GM21825 (cell line): ENCODE measurements at regions not wholly inside any gene's neighbourhood (a gene's known extent, or its start where the extent isn't known, plus 50 kb on each side); places are given as distances from the start of the nearest gene placed in this dataset.

Experiments used
- ATAC-seq: cut with Tn5 transposase; IDR thresholded peaks from one replicate; pipeline ENCODE4 v1.9.1; 2021; ENCODE audit warnings: mild to moderate bottlenecking, moderate library complexity; ENCODE audit not compliant: unreplicated experiment

DNA sequence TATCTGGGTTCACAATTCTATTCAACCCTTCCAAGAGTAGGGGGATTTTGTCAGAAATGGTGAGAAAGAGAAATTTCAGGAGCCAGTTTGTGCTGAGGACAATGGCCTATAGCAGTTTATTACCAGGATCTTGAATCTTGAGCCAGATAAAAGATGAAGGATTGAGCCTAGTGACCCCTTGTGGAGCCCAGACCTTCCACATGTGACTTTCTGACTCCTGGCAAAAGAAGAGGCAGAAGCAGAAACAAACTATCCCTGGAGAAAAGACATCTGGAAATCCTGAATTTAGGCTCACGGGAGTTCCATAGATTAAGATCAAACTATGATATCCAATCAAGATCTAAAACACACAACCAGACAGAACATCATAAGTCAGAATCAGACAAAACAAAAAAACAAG, 60.9 kb upstream of the CHRM2 start:
- no peak for ATAC-seq

DNA sequence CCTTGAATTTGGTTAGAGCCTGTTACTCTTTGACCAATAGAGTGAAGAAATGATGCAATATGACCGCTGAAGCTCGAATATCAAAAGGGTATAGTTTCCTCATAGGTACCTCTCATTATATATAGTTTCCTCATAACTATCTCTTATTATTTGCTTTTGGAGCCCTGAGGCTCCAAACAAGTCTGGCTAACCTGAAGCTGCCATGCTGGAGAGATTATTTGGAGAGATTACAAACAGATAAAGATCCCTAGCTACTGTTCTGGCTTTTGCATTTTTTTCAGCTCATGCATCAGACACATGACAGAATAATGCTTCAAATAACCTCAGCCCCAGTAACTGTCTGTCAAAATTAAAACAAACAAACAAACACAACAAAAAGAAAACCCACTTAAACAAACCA, 65.4 kb upstream of the CHRM2 start:
- no peak for ATAC-seq

DNA sequence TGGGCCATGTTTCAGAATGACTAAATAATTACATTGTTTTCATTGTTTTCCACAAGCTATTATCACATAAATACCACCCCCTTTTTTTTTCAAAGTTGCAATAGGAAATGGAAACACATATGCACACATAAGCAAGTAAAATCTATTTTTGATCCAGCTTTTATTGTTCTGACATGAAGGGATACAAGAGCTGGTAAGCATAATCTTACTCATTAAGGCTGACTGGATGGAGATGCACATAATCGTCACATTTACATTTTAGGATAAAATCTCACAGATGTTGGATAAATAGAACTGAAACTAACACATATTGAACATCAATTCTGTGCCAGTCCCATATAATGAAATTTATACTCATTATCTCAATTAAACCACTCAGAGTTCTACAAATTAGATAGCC, 84.5 kb upstream of the CHRM2 start:
- ATAC-seq = no peak

DNA sequence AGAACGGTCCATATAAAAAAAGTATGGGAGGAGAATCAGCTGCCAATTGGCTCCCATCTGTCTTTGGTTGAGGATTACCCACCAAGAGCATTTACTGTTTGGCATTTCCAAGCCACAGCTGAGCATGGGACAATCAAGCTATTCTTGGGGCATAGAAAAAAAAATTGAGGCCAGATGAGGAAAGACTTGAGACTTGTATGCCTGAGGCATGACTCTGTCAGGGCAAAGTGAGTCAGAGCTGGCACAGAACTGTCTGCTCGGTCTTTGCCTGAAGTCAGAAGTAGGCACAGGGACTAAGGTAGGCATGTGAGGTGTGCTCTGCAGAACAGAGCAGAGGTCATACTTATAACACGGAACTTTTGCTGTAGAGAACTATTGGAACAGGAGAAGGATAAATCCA, 126.5 kb upstream of the CHRM2 start:
- ATAC-seq = no peak

DNA sequence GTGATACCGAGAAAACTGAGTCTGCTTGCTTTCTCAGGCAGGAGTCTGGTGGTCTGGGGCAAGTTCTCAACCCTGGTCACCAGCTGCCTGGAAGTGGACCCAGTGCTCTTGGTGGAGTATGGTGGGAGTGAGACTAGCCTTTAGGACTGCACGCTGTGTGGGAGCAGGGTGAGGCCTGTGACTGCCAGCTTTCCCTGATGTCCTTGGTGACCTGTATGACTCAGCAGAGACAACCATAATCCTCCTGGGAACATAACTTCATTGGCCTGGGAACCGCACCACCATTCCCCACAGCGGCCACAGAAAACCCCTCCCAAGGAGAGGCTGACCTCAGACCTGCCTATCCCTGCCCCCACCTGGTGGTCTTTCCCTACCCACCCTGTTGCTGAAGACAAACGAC, 139.5 kb upstream of the CHRM2 start:
- no peak for ATAC-seq

DNA sequence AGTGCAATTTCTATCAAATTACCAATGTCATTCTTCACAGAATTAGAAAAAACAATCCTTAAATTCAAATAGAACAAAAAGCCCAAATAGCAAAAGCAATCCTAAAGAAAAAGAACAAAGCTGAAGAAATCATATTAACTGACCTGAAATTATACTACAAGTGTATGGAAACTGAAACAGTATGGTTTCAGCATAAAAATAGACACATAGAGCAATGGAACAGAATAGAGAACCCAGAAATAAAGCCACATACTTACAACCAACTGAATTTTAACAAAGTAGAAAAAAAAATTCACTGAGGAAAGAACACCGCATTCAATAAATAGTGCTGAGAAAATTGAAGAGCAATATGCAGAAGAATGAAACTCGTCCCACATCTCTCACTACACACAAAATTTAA, 142.0 kb upstream of the CHRM2 start:
- no peak for ATAC-seq

GRCh38 chr7:136717910-136718557, 150.4 kb upstream of the CHRM2 start:
- no peak for ATAC-seq

DNA sequence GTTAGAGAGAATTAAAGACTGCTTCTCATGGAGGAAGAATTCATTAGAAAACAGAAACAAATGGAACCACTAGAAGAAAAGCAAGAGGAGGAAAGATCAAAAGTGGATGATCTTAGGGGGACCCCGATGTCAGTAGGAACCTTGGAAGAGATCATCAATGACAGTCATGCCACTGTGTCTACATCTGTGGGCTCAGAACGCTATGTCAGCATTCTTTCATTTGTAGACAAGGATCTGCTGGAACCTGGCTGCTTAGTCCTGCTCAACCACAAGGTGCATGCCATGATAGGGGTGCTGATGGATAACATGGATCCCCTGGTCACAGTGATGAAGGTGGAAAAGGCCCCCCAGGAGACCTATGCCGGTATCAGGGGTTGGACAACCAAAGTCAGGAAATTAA, 154.4 kb upstream of the CHRM2 start:
- ATAC-seq = no peak

- ATAC-seq = no peak
Observed at GRCh38 chr7:136710751-136711150, 157.7 kb upstream of the CHRM2 start.

GRCh38 chr7:136709876-136710275, 158.6 kb upstream of the CHRM2 start:
- ATAC-seq = no peak

GRCh38 chr7:136702913-136703312, 165.5 kb upstream of the CHRM2 start:
- ATAC-seq = no peak

DNA sequence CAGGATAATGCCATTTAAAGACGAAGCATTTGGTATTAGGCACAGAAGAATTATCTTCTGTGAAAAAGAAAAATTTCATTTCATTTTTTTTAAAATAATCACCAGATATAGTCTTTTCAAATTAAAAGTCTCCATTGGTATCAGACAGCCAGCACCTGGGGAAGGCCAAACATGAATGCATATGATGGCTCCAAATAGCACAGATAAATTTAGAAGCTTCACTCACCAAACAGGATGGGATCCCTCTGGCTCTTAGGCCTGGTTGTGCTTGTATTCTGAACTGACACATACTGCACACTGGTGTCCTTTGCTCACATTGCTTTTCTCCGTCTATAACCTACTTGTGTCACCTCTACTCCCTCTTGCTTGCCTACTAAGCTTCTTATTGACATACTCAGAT, 169.5 kb upstream of the CHRM2 start:
- no peak for ATAC-seq

GRCh38 chr7:136698231-136698630, 170.2 kb upstream of the CHRM2 start:
- ATAC-seq = no peak

DNA sequence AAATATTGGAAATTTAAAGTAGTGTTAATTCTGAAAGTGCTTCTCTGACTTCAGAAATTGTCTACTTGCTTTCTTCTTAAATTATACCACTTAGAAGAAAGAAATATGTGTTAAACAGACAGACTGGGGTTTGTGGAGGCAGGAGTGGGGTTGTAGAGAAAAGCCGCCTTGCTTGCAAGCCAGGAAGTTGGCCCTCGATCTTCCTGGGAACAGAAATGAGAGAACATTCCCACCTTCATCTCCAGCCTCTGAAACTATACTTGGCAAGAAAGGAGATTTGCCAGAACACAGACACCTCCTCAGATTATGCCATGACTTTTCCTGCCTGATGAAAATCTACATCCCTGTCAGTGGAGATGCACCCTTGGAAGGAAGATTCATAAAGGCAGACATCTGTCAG, 171.2 kb upstream of the CHRM2 start:
- ATAC-seq = no peak

- no peak for ATAC-seq
Observed at GRCh38 chr7:136693166-136694119, 175.0 kb upstream of the CHRM2 start.

DNA sequence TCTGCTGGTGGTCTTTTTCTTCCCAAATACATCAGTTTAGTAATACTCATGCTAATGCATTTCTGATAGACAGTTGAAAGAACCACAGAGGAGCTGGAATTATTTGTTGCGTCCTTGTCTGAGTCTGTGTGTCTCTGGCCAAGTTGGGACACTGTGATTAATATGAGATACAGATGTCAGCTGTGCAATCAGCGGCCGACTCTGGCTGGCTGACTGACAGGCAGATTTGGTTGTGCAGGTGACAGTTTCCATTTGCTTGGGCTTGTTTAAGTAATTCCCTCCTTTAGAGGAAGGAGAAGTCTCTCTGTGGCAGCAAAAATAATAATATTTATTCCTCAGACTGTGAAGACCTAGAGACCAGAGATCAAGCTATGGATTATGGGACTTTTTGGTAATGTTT, 176.2 kb upstream of the CHRM2 start:
- no peak for ATAC-seq

DNA sequence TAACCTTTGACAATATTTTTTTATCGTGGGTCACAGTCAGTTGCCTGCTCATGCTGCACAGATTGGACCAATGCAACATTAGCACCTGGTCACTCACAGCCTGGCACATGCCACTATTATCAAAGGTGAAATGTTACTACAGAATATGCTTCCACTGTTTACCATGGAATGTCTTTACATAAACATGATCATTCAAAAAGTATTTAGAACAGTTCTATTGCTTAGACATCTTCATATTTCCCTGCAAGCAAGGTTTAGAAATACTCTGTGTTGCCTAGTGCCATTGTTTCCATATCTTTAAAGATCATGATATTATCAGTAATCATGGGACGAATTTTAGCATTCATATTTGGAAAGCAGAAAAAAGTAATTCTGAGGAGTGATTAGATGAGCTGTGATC, 179.9 kb upstream of the CHRM2 start:
- ATAC-seq = no peak

- no peak for ATAC-seq
Observed at GRCh38 chr7:136687693-136688322, 180.6 kb upstream of the CHRM2 start.

DNA sequence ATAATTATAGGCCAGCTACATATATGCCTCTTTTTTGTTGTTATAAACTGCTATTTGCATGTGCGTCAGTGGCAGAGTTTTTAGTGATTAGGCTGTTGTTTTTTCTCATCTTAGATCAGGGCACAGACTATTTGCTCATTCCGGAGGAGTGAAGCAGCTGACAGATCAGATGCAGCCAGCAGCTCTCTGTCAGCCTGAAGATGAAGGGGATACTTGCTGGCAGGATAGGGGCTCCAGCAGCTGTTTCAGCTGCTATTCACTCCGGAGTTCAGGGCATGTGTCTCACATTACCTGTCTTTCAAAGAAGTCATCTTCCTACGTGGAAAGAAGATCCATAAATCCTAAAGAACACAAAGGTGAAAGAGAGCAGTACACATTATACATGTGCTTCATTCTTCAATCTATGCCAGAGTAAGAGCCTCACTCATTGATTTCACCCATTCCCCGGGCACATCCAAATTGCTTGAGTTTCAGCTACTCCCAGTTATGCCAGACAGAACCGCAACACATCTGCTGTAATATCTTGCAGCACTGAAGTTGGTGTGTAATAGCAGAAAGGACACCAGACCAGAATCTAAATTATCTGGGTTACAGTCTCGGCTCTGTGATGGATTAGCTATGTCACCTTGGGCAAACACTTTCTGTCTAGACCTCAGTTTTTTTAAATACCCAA, 182.8 kb upstream of the CHRM2 start:
- ATAC-seq = no peak

DNA sequence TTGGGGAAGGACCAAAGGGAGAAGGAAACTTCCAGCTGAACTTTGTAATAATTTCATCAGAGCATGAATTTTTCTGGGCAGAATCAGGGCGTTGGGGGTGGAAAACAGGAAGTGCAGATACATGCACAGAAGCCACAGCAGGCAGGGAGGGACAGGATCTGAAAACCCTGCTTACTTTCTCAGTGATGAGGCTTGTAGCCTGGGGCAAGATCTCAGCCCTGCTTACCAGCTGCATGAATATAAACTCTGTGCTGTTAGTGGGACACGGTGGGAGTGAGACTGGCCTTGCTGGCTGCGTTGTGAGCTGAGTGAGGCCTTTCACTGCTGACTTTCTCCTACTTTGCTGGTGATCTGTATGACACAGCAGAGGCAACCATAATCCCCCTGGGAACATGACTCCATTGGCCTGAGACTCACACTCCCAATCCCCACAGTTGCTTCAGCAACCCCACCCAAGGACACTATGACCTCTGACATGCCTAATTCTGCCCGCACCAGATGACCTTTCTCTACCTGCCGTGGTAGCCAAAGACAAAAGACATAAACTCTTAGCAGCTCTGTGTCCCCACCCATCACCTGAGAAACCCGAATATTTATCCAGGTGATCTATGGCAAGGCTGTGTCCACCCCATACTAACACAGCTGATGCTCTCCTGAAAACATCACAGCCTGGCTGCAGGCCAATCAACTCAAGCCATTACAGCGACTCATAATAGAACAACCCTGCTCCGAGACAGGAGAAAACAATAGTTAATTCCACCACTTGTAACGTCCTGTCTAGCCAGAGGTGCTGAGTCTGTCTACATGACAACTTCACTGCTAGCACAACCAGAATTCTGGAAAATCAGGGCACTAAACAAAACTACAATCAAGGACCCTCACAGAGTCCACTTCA, 190.7 kb upstream of the CHRM2 start:
- no peak for ATAC-seq
